Inflammatory macrophage treated with lipopolysaccharide for 1 hour (primary cell): ENCODE measurements at regions not wholly inside any gene's neighbourhood (a gene's known extent, or its start where the extent isn't known, plus 50 kb on each side); places are given as distances from the start of the nearest gene placed in this dataset.

Source experiments
- DNase-seq, 2 donors: peaks; one replicate each; pipeline ENCODE4 v3.0.0-alpha.2; 2020 to 2022

DNA sequence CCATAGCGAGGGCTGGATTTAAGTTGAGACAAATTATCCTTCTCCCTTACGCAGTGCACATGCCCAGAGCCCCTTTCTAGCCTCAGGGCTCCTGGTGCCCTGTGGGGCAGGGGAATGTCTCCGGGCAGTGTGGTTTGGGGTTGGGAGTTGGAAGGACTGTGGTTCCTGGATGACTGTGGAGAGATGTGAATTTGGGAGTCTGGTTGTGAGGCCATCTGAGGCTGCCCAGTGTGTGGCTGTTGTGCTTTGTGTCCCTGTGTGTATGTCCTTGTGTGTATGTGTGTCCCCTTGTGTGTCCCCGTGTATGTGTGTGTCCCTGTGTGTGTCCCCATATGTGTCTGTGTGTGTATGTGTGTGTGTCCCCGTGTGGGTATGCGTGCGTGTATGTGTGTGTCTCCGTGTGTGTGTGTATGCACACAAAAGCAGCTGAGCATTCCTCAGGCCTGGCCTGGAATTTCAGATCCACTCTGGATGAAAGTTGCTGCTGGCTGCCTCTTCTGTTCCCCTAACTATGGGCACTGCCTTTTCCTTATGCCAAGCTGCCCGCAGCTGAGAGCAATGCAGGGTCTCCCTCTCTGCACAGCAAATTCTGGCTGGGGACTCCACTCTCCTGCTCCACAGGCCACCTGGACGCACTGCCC is 65.4 kb downstream of the UBIAD1 start:
- DNase-seq = no peak

DNA sequence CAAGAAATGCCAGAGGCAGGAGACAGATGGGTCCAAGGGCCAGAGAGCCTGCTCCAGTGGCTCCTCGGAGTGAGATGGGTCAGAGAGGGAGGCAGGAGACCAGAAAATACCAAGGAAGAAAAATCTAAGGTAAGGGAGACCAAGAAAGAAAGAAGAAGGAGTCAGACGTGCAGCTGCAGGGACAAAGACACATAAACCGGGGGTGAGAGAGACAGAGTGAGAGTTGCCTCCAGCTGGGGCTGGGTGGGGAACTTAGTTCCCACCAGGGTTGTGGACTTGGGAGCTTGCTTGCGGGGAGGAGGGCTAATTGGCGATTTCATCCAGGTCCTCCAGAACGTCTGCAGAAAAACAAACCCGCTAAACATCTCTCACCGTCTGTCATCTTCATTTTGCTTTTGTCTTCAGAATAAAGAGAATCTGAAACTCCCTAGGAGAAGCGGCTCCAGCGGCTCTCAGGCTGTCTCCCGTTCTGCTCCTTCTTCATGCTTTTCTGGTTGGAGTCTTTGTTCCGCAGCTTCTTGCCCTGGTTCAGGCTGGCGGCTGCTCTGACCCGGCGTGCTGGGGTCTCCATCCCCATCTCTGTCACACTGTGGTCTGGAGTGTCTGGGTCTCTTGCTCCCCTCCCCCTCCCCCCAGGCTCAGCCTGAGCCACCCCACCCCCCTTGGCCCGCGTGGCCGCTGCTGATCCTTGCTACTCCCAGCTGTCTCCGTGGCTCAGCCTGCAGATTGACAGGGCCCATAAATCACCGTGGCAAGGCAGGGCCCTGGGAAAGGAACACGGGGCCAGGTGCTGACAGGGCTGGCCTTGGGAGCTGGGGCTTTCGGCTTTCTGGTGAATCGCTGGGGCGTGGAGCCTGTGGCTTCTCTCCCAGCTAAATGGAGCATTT is 66.6 kb downstream of the UBIAD1 start:
- no peak for DNase-seq

DNA sequence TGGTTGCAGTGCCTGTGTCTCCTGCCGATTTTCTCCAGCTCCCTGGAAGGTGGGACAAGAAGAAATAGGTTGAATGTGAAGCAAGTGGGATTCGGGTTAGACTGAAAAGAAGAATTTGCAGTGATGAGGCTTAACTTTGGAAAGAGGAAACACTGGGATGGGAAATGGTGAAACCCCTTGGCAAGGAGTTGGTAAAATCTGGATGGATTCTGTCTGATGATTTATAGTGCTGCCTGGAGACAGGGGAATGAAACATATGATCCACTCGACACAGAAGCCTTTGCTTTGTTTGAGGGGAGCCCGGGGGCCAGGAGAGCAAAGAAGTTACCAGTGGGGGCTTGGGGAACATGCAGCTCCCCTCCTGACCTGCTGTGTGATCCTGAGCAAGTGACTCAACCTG is 67.2 kb downstream of the UBIAD1 start:
- no peak for DNase-seq

DNA sequence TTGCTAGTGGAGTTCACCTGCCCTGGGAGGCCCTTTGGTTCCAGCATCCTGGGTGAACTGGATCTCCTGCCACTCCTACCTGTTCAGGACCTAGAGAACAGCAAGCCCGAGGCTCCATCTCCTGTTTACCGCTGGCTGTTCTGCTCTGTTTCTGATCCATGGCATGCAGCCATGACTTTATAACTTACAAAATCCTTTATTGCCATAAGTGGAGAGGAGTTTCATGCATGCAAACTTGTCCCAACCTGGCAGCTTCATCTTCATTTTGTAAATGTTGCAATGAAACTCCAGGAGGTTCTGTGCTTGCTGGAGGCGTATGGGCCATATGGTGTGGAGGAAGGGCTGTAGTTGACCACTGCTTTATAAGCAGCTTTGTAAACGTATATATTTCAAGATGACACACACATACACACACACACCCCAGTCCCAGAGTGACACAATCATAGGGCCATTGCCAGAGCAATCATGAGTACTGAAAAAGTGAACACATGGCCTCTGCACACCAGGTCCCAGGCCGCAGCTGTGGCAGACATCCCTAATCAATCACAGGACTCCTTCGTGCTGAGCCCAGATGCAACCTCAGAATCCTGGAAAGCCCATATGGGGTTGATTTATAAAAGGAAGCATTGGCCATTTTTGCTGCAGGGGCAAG is 69.0 kb downstream of the UBIAD1 start:
- no peak for DNase-seq

DNA sequence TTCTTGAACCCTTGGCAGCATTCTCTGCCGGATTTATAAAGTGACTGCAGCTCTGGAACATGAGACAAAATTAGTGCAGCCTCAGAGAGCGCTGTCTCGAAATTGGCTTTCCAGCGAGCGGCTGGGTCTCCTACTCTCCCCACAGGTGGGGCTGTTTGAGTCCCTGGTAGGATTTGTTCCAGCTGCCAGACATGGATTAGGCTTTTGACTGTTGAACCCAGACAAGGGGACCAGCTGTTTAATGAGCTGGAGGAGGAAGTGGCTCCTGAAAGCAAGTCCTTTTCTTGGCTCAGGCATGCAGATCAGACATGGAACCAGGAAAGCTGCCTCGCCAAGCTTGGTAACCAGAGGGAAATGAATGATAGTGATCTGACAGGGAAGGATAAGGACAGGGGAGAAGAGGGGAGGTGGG is 69.6 kb downstream of the UBIAD1 start:
- no peak for DNase-seq

DNA sequence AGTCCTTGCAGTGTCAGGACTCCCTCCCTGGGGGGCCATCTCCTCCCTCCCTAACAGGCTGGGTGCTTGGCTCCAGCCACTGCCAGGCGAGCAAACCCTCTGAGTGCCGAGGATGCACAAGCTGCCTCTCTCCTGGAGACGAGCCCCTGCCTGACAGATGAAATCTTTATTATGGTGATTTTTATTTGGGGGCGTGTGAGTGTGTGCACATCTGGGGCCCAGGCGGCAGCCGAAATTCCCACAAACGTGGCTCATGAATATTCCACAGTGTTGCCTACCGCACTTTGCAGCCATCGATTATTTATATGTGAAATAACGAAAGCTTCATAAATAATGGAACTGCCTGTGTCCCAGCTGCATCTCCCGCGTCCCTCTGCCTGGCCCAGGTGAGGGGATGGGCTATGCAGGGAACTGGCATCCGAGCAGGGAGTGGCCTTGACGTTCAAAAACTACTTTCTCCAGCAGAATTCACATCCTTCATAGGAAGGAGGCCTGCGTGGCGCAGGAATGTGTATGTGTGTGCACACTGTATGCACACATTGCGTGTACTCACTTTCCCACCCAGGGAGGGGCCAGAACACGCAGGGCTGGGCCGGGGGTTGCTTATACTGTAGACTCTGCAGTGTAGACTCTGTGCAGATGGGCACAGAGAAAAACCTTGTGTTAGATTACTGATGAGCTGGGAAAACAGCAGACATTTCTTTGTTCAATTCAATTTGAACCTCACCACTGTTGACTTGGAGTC is 73.1 kb downstream of the UBIAD1 start:
- DNase-seq = no peak

DNA sequence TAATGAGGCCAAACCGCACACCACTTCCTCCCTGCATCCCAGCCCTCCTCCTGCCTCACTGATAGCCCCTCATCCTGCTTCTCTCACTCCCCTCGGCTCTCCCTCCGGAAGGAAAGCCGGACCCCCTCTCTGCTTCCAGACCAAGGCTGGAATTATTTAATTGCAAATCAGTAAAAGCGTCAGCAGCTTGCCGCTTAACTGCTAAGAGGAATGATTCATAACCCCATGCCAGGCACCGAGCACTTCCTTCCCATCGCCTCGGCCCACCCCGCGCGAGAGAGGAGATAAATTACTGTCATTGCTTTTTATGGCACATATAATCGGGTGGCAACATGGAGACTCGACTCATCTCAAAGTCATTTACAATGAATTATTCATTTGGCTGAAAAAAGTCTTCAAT is 77.3 kb downstream of the UBIAD1 start:
- peak; percentile 7 to 11 for DNase-seq

DNA sequence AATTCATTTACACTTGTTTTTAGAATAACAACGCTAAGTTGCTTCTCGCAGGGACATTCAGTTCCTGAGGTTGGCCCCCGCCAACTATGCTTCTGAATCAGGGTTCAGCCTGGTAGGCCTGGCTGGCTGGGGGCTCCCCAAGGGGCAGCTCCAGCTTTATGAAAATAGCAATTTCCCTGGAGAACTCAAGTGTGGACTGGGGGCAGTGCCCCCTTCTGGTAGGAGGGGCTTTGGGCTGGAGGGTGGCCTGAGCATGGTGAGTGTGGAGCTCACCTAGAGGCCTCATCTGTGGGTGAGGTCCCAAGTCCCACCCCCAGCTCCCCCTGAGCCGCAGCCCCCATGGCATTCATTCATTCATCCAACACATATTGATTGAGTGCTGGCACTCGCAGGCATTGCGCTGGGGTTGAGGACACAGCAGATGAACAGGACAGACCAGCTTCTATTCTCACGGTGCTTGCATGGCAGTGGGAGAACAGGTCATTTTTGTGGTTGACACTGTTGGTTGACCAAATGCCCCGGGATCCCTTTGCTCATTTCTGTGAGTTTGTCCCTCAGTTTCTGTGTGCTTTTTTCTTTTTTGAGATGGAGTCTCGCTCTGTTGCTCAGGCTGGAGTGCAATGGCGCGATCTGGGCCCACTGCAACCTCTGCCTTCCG is 79.2 kb downstream of the UBIAD1 start:
- DNase-seq = no peak

DNA sequence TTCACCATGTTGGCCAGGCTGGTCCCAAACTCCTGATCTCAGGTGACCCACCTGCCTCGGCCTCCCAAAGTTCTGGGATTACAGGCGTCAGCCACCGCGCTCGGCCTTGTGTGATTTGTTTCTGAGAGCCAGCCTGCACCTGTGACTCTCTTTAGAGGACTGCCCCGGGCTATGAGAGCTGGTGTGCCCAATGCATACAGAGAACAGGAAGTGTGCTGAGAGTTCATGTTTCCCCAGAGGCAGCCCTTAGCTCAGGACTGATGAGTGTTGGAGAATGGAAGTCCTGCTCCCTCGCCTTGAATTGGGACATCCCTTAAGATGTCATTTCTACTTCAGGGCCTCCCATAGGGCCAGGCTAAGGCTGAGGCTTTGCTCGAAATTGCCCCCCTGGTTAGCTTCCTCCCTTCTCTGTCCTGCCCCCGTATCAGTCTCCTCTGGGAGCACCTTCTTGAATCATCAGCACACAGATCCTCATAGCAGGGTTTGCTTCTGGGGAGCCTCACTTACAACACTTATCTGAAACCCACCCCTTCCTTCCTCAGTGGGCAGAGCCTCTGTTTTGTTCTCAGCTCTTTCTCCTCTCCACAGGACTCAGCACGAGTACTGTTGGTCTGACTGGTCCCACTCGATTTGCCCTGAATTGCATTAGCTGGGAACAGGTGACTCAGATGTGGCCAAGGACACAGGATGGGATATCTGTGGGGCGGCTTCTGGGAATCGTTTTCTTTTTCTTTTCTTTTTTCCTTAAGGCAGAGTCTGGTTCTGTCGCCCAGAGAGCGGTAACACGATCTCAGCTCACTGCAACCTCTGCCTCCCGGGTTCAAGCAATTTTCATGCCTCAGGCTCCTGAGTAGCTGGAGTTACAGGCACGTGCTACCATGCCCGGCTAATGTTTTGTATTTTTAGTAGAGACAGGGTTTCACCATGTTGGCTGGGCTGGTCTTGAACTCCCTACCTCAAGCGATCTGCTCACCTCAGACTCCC is 80.1 kb downstream of the UBIAD1 start:
- DNase-seq = peak in 1 of 2 donors; percentile 1

DNA sequence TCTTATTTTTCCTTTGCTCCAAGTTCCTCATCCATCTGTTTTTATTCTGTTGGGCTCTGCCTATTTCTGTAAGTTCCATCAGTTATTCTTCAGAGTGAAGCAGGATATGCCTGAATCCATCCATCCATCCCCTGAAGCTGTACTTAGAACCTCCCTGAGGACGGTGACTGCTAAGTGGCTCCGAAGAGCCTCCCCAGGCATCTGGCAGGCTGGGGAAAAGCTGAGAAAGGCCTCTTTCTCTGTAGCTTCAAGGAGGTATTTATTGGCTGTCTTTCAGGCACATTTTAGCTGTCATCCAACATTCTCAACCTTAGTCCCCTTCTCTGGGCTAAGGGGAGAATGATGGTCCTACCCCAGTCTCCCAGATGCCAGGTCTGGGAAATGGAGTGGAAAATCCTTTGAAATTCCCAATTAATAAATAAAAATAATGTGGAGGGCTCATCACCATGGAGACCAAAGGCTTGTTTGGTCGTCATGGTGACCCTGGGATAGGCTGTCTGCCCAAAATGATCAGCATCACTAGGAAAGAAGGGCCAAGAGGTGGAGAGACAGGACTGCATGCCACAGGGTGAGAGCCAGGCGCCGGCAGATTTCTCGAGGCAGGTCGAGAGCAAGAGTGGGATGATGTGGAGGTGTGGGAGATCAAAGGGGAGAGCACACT is 82.0 kb downstream of the UBIAD1 start:
- DNase-seq = no peak

DNA sequence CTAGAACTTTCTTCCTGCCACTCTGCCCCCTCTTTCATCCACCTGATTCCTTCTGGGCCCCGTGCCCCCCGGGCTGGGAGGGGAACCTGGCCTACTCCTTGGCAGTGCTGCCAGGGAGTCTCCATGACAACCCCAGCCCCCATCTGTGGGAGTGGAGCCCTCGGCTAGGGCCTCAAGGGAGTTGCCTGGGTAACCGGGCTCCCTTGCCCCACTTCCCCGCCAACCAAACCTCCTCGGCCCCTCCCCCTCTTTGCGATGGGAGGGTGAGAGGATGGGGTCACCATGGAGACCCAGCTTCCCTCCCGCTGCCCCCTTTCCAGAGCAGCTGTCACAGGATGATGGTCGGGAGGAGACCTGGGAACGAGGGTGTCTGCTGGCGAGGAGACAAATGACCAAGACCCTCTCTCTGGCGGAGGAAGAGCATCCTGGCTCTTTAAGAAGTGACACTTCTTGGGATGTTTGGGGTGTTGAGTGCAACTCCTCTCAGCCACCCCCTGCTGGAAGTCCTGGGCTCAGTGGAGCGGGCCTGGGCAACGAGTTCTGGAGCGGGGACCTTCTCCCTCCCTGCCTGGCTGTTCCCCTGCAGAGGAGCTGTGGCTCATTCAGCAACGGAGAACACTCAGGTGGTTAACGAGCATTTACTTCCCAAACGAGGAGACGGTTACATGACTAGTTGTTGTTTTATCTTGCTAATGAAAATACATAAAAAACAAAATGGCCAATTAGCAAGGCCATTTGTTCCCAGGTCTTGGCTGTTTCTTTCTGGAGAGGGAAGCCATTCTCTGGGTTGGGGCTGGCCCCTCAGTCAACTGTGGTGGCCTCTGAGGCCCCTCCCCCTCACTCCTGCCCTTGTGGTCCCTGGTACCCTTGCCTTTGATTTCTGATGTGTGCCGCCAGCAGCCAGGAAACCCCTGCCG is 82.8 kb downstream of the UBIAD1 start:
- DNase-seq = no peak

DNA sequence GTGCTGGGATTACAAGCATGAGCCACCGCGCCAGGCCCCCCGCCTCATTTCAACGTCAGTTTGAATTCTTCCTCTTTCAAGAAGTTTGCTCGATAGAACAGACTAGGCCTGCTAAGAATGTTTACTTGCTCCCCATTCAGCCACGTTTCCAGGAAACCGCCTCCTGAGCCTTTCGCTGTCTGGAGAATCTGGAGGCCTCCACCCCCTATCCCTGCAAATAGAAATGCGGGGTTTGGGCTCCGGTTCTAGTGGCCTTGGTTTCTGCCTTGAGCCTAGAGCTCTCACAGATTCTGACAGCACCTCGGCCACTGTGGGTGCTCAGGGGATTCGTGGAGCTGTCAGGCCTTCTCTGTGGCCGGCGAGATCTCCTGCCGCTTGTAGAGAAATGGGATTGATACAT is 84.3 kb downstream of the UBIAD1 start:
- DNase-seq = no peak

DNA sequence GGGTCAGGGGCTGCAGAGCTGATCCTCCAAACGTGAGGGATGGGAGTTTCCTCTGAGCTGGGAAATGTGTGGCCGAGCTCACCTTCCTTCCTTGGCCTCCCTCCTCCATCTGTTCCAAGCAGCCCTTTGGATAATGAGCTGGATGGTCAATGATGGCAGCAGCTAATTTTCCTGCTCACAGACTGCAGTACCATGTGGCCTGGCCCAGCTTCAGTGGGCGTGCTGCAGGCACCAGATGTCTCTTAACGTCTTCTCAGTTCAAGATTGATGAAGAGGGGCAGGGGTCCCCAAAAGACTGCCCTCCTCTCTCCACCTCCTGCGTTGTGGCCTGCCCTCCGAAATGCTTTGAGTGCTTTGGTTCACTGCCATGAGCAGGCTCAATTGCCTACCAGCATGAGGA is 86.0 kb downstream of the UBIAD1 start:
- no peak for DNase-seq

DNA sequence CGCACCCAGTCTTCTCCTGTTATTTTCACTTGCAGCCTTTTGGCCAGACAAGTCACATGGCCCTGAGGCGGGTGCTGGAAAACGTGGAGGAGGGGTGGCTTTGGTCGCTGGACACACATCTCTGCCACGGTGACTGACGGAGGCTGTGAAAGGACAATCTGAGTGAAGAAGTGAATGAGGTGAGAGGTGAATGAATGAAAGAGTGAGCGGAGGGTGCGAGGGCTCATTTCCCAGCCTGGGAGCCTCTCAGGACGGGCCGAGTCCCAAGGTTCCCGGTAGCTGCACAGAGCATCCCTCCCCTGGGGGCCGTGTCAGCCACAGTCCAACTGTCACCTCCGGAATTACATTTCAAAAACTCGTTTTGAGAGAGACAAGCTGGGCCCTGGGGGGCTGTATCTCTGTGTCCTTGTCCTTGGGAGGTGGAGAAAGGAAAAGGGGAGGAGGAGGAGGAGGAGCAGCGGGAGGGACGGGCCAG is 89.6 kb downstream of the UBIAD1 start:
- DNase-seq = no peak

DNA sequence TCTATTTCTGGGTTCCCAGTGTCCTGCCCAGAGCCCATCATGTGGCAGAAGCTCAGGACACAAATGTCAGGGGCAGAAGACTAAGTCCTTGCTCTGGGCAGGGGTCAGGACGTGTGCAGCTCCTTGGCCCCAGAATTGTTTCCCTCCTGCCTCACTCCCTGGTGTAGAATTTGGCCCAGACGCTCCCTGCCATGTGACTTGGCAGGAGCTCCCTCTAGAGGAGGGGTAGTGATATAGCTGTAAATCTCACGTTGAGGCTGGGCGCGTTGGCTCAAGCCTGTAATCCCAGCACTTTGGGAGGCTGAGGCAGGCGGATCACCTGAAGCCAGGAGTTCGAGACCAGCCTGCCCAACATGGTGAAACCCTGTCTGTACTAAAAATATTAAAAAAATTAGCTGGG is 91.2 kb downstream of the UBIAD1 start:
- peak in 1 of 2 donors; percentile 16 for DNase-seq

DNA sequence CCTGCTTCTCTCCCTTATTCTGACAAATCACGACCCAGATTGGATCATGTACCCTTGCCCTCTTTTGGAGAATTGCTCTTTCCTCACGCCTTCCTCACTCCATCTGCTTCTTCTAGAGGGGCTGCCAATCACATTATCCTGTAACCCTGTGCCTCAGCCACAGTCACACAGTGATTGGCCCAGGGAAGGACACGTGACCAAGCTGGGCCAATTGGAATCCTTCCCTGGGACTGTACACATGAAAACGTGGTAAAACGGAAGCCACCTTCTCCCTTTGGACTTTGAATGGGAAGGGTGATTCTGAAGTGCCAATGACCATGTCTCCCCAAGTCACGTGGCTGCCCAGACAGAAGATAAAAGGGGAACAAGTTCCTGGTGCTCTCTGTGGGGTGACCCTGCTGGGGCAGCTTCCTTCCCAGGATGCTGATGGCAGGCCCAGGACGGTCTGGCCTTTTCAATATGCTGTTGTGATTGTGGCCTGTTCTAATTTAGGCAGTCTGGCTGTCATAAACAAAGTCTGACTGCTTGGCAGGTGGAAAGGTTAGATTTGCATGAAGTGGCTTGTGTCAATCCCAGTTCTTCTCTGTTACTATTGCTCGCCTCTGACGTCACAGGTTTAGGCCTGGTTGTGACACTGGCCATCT is 92.9 kb downstream of the UBIAD1 start:
- no peak for DNase-seq

DNA sequence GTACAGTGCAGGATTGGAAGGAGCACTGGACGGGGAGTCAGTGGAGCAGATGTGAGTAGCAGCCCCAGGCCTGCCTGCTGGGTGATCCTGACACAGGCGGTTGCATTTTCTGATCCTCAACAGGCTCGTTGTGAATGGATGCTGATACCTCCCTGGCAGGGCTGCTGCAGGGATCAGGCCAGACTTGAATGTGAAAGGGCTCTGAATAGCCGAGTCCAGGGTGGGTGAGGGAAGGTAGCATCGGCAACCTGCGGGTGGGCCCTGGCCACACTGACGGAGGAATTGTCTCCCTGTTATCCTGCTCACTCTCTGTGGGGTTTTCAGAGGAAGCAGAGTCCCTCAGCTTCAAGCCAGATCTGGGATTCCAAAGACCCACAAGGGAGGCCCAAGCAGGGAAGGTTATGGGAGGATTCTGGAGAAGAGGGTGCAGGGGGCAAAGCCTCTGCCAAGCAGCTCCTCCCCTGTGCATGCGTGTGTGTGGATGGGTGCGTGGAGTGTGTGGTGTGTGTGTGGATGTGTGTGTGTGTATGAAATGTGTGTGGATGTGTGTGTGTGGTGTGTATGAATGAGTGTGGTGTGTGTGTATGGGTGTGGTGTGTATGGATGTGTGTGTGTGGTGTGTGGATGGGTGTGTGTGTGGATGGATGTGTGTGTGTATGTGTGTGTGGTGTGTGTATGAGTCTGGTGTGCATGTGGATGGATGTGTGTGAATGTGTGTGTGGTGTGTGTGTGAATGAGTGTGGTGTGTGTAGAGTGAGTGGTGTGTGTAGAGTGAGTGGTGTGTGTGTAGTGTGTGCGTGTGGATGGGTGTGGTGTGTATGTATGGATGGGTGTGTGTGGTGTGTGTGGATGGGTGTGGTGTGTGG is 100.3 kb downstream of the UBIAD1 start:
- DNase-seq = no peak
